Tibial nerve (tissue), 3 donors: ENCODE measurements at regions not wholly inside any gene's neighbourhood (a gene's known extent, or its start where the extent isn't known, plus 50 kb on each side); places are given as distances from the start of the nearest gene placed in this dataset.

ENCODE experiments used
- CTCF ChIP-seq, 5 experiments: fragments of 200-600 bp in 3 of 5; fragments of 450-650 bp in 2 of 5; sonication (generic) in 3 of 5; IDR thresholded peaks; one replicate each; pipeline ENCODE4 v1.5.1; 2016 to 2019; ENCODE audit warnings: antibody characterized with exemption in 5 of 5, mild to moderate bottlenecking in 3 of 5, moderate library complexity in 2 of 5
- POLR2A ChIP-seq, 2 donors: fragments of 450-650 bp; IDR thresholded peaks; one replicate each; pipeline ENCODE4 v1.6.1; 2017; ENCODE audit warnings: antibody characterized with exemption in 2 of 2, mild to moderate bottlenecking in 2 of 2, moderate library complexity in 2 of 2

- TF ChIP-seq POLR2A (IDR thresholded peaks at IDR 0.05) = no peak
- TF ChIP-seq CTCF (IDR thresholded peaks at IDR 0.05) = no peak
Observed at GRCh38 chr2:125680809-125681208, 975.1 kb upstream of the GYPC start.
